HG03457 (cell line): ENCODE measurements at regions not wholly inside any gene's neighbourhood (a gene's known extent, or its start where the extent isn't known, plus 50 kb on each side); places are given as distances from the start of the nearest gene placed in this dataset.
"Not testable (repeated sequence)": the region's sequence is repeated elsewhere in the genome, so short reads cannot be mapped to it uniquely, and the experiment has no call there.

Source experiments
- ATAC-seq: cut with Tn5 transposase; IDR thresholded peaks from one replicate; pipeline ENCODE4 v1.9.1; 2021; ENCODE audit warnings: moderate number of reproducible peaks; ENCODE audit not compliant: unreplicated experiment

- no peak for ATAC-seq
Measured at GRCh38 chr5:68838157-68838718, 255.6 kb upstream of the SLC30A5 start.

- no peak for ATAC-seq
Measured at GRCh38 chr5:68839019-68839552, 254.7 kb upstream of the SLC30A5 start.

DNA sequence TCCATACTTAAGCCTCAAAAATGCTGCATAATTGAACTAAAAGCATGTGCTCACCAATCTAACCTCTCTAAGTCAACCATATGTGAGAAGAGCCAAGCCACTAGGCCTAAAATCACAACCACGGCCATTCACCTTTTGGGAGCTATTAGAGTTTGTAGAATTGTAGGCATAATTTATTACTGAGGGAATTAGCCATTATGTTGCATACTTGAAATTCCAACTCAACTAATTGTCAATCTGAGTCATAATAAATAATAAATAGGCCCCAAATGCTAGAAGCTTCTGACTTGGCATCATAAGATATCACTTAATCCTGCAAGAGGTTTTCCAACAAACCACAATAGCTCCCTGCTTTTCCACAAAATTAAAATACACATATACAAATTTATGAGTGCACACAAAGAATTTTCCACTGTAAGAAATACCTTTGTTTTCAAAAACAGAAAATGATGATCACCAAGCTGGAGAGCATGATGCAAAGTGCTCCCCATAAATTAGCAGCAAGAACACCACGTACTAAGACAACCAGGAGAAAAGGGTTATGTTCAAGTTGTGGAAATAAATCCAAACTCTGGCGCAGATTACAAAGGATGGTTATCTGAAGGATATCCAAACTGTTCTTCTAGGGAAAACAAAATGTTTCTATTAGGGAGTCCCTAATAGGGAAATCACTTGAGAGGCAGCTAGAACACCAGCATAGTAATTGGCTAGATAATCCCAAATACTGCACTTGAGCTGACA, 250.0 kb upstream of the SLC30A5 start:
- no peak for ATAC-seq

DNA sequence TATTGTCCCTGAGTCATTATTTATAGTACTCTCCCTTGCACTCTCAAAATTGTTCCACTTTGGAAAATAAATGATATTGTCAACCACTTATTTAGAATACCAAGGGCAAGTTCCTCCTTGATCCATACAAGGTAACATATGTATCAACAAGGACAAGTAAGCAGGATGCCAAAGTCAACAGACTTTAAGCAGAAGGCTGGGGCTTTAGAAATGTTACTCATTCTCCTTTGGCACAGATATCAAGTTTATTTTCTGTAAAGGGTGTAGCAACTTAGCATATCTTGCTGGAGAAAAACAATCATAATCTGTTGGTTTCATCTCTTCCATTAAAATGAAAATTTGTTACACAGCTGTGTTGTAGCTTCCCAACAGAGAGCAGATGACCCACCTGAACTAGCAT, 248.7 kb upstream of the SLC30A5 start:
- no peak for ATAC-seq

GRCh38 chr5:68846828-68847227, 247.0 kb upstream of the SLC30A5 start:
- ATAC-seq, result no peak

- ATAC-seq, result no peak
Measured at GRCh38 chr5:68848091-68848490, 245.7 kb upstream of the SLC30A5 start.

DNA sequence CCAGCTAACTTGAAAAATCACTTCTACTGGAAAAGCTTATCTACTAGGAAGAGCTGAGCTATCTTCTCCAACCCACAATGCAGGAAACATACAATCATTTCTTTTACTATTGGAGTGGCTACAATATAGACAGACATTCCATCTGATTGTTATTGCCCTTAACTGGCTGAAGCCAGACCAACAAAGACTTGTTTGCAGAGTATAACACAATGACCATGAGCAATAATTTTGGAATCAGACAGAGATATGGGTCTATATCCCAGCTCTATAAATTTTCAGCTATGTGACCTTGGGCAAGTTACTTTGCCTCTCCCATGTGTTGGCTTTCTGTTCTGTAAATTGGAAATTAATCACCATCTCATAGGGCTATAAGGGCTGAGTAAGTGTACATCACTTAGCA, 244.7 kb upstream of the SLC30A5 start:
- no peak for ATAC-seq

DNA sequence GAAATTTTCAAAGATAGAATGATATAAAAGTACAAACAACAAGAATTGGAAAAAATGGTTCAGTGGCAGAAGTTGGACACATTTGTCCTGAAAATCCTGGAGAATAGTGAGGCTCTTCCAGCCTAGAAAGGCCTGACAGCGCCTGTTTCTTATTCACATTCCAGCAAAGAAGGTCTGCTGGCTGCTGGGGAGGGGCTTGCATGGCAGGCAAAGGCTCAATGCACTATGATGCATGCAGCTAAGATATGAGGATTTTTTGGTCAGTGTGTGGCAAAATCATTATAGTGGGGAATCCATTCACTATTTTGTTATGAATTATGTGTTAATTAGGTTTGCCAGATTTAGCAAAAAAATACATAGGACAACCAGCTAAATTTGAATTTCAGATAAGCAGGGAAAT, 243.9 kb upstream of the SLC30A5 start:
- no peak for ATAC-seq

DNA sequence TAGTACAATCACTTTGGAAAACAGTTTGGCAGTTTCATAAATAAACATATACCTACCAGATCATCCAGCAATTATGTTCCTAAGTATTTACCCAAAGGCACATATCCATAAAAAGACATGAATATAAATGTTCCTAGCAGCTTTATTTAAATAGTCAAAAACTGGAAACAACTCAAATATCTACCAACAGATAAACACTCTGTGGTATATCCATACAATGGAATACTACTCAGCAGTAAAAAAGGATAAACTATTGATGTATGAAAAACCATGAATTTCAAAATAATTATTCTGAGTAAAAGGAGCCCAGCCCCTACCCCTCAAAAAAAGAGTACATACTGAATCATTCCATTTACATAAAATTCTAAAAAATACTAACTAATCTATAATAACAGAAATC, 232.7 kb upstream of the SLC30A5 start:
- ATAC-seq, result no peak

DNA sequence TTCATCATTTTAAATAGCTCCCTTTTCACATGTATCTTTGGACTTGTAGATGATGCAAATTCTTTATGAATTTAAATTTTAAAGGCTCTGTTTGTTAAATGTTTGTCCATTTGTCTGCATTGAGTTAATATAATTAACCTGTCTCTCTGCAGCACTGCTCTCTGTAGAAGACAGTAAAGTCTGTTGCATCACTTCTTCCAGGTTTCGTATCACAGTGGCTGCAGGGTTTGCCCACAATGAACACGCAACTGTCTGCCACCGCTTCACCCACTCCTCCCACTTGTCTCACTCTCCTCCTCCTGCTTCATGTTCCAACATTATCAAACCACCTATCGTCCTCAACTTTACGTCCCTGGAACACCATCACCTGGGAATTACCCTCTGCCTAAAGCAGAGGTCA, 231.3 kb upstream of the SLC30A5 start:
- ATAC-seq, result no peak

GRCh38 chr5:68865192-68865591, 228.6 kb upstream of the SLC30A5 start:
- ATAC-seq, result not testable (repeated sequence)

DNA sequence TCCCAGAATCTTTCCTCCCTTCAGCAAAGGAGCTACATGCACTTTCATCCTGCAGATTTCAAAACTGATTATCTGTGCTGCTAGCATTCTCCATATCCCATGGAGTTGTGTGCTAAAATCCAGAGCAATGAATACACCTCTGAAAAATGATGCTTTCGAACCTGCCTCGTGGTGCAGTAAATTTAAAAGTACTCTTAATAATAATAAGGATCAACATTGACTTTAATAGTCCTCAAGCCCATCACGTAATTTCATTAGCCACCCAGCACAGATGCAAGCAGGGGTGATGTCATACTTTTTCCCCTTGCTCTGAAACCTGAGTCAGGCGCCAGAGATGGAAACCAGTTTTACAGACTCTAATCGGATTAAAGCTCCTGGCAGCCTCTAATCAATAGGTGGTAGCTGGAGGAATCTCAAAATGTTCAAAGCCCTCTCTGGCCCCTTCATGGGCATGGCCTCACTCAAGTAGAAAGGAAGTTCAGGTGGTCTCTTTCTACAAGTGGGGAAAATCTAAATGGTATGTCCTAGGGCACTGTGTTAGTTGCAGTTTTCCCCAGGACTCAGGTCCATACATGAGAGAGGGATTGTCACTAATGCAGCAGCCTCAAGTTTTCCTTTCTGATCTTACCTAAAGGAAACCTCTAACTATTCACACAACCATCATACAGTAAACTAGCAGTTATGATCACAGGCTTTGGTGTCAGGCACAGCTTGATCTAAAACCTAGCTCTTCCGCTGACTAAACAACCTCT, 221.6 kb upstream of the SLC30A5 start:
- no peak for ATAC-seq

GRCh38 chr5:68873198-68873597, 220.6 kb upstream of the SLC30A5 start:
- ATAC-seq, result no peak

- ATAC-seq, result no peak
Measured at GRCh38 chr5:68875351-68875750, 218.5 kb upstream of the SLC30A5 start.

DNA sequence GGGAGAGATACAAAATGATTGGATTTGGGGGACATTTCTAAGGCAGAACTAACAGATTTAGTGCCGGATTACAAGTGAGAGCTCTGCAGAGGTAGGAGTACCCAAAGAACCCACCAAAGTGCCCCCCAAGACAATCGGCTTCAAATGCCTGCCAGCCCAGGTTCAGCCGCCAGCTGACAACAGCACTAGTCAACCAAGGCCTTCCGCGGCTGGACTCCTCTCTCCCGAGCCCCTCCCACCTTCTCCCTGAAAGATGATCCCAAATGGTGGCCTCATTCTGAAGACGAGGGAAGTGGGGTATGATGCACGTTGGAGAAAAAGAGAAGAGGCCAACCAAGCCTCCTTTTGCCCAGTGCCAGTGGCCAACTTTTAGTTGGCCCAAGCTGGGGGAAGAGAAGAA, 210.4 kb upstream of the SLC30A5 start:
- ATAC-seq, result no peak

- ATAC-seq, result no peak
Measured at GRCh38 chr5:68884144-68884754, 209.6 kb upstream of the SLC30A5 start.

DNA sequence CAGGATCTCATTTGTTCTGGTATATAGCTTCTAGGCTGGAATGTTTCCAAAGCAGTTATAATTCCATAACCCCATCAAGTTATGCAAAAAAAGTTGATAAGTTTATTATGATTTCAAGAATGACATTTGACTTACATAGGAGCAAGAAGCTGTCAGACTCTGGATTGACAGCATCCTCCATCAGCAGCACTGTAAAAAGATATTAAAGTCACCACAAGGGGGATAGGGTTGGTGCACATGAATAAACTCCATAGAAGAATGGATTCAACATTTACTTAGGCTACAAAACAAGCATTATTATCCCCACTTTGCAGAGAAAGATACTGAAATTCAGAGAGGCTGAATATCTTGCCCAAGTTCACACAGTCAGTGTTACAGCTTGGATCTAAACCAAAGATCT, 208.9 kb upstream of the SLC30A5 start:
- no peak for ATAC-seq

DNA sequence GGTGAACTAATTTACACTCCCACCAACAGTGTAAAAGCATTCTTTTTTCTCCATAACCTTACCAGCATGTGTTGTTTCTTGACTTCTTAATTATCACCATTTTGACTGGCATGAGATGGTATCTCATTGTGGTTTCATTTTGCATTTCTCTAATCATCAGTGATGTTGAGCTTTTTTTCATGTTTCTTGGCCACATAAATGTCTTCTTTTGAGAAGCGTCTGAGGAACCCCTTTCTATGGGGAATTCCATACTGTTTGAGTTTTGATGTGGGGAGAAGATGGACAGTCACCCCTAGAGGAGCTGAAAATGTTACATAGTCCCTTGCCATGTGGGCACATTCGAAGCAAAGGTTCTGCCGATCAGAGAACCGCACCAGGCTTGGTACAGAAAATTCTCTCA, 207.0 kb upstream of the SLC30A5 start:
- no peak for ATAC-seq

- ATAC-seq, result no peak
Measured at GRCh38 chr5:68891718-68892117, 202.1 kb upstream of the SLC30A5 start.

GRCh38 chr5:68894673-68895072, 199.1 kb upstream of the SLC30A5 start:
- ATAC-seq, result no peak

DNA sequence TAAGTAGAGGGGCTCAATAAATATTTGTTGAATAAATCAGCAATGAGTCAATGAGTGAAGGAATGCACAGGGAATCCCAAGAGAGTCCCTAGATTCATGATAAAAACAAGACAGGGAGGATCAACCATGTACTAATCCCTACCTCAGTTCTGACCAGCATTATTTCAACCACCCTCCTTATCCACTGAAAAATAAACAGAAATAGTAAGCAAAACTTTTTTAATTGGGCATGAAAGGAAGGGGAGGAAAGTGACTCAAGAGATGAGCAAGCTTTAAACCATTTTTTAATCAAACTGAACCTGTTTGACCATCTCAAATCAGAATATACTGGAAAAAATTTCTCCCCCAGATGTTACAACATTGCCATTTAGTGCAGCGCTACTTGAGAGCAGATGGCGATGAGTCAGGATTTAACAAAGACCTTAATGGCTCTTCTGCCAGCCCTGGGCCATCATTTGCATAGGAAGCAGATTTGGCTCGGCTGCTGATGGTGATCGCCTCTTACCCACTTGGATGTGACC, 194.8 kb upstream of the SLC30A5 start:
- ATAC-seq, result no peak
